ENCODE measurements at regions not wholly inside any gene's neighbourhood (a gene's known extent, or its start where the extent isn't known, plus 50 kb on each side); places are given as distances from the start of the nearest gene placed in this dataset.

- H3K14ac ChIP-seq (ENCODE audit: insufficient read length) = no peak overlapping the region
- ChIA-PET POLR2A (ENCODE audit: partially characterized antibody) (no interaction called here), CTCF (ENCODE audit: partially characterized antibody) (interaction anchor here (0.9 kb wide), 1 partner anchor 18 kb away, joined by 3 read pairs; no protein-coding TSS in a partner anchor)
- H2BK20ac ChIP-seq (ENCODE audit: low read length) = no peak overlapping the region
- no peak overlapping the region for H4K8ac ChIP-seq (ENCODE audit: extremely low read depth, insufficient read depth, low read length)
- H2AFZ ChIP-seq (ENCODE audit: low read length) = no peak overlapping the region
- H3K4me2 ChIP-seq (ENCODE audit: insufficient read depth in 1 of 2, low read depth in 2 of 2, low read length in 2 of 2) = no peak overlapping the region
- no peak overlapping the region for H2BK15ac ChIP-seq (ENCODE audit: low read length)
- no peaks in the 10 kb centered on the region for H4K20me1 ChIP-seq (replicated peaks in 1 of 2; ENCODE audit: control insufficient read depth in 1 of 2, insufficient read depth in 2 of 2, low read length in 2 of 2)
- H3K9ac ChIP-seq (replicated peaks in 1 of 4; ENCODE audit: extremely low read depth in 1 of 4, low read depth in 3 of 4, low read length in 3 of 4) = no peak overlapping the region
- 97% methylated on average over 4 of the region's 4 CpGs; no CpG with 5 or more reads in 1 of the 2 experiments for WGBS, 2 experiments (ENCODE audit: extremely low coverage in 1 of 2, insufficient coverage in 1 of 2, insufficient read length in 1 of 2, insufficient replicate concordance in 2 of 2, low coverage in 1 of 2, low lambda C conversion rate in 2 of 2, missing lambda C conversion rate in 1 of 2)
- H2AK5ac ChIP-seq (ENCODE audit: low read depth, low read length) = no peak overlapping the region
- H3K79me2 ChIP-seq (ENCODE audit: control insufficient read depth in 1 of 2, insufficient read depth in 2 of 2, low read length in 2 of 2) = no peaks in the 10 kb centered on the region
- H4K5ac ChIP-seq (ENCODE audit: insufficient read length, low read depth, low read length) = no peak overlapping the region
- no peak overlapping the region for H2BK120ac ChIP-seq (replicated peaks; ENCODE audit: low read depth, low read length)
- no peak overlapping the region for H3K4ac ChIP-seq (replicated peaks; ENCODE audit: insufficient read length, low read depth, low read length)
- H3K18ac ChIP-seq (ENCODE audit: extremely low read depth, low read length) = no peak overlapping the region
- no peaks in the 10 kb centered on the region for H3K27me3 ChIP-seq (replicated peaks in 1 of 4; ENCODE audit: control insufficient read depth in 3 of 4, extremely low read depth in 1 of 4, insufficient read depth in 3 of 4, low read length in 3 of 4)
- no peak overlapping the region for H2BK12ac ChIP-seq (ENCODE audit: low read depth, low read length)
- H4K91ac ChIP-seq (replicated peaks; ENCODE audit: insufficient read length, low read length) = no peak overlapping the region
- no peaks in the 10 kb centered on the region for H3K79me1 ChIP-seq (ENCODE audit: low read depth, low read length)
- no peak overlapping the region for H2BK5ac ChIP-seq (ENCODE audit: low read depth, low read length)
- DNase-seq (ENCODE audit: low read depth in 1 of 2, low spot score in 2 of 2) (no peak), FAIRE-seq (no peak)
- no peaks in the 10 kb centered on the region for H3K36me3 ChIP-seq (ENCODE audit: control insufficient read depth in 2 of 4, insufficient read depth in 4 of 4, low read length in 3 of 4)
- no peaks in the 10 kb centered on the region for H3K9me3 ChIP-seq (ENCODE audit: insufficient read depth in 2 of 2, low read depth in 1 of 2, low read length in 1 of 2)
- no peak overlapping the region for H3K27ac ChIP-seq (ENCODE audit: low read depth, low read length)
- no peak overlapping the region for H3K56ac ChIP-seq (replicated peaks; ENCODE audit: insufficient read length, low read depth, low read length)
- H3K4me3 ChIP-seq (ENCODE audit: extremely low read depth in 1 of 4, insufficient read depth in 2 of 4, low read depth in 3 of 4, low read length in 4 of 4) = no peak overlapping the region
- no peak overlapping the region for H3K23ac ChIP-seq (ENCODE audit: insufficient read length)
- peaks cover 0 to 5% (median 3%) of the 10 kb centered on the region in 4 experiments; a peak in 3 of 7 replicates for H3K4me1 ChIP-seq (replicated peaks in 1 of 4; ENCODE audit: control insufficient read depth in 3 of 4, insufficient read depth in 4 of 4, low read length in 3 of 4)
- H3K23me2 ChIP-seq (ENCODE audit: low read depth, low read length) = no peaks in the 10 kb centered on the region
- TF ChIP-seq CBX8 (IDR thresholded peaks at IDR 0.05; ENCODE audit: borderline replicate concordance, low read depth, low read length) (no peak), RNF2 (IDR thresholded peaks at IDR 0.05; ENCODE audit: borderline replicate concordance, low read depth, low read length, missing control alignments, poor library complexity, severe bottlenecking) (no peak), CREB1 (IDR thresholded peaks at IDR 0.05) (no peak), SIN3A (conservative IDR thresholded peaks at IDR 0.05 in 1 of 2, IDR thresholded peaks at IDR 0.05 in 1 of 2; ENCODE audit: low read depth in 1 of 2, low read length in 2 of 2) (no peak), GABPA (IDR thresholded peaks at IDR 0.05; ENCODE audit: borderline replicate concordance, insufficient read depth, low read length) (no peak), JUND (IDR thresholded peaks at IDR 0.05; ENCODE audit: low read length) (no peak), JUN (IDR thresholded peaks at IDR 0.05; ENCODE audit: low read depth, low read length) (no peak), CTCF (IDR thresholded peaks at IDR 0.05; ENCODE audit: control extremely low read depth in 1 of 3, insufficient read depth in 1 of 3, low read depth in 1 of 3, low read length in 3 of 3) (no peak), MAFK (IDR thresholded peaks at IDR 0.05; ENCODE audit: low read depth, low read length) (no peak), RBBP5 (IDR thresholded peaks at IDR 0.05; ENCODE audit: borderline replicate concordance, low read depth, low read length) (no peak), RFX5 (IDR thresholded peaks at IDR 0.05; ENCODE audit: borderline replicate concordance, low read depth, low read length) (no peak)
Observed at GRCh38 chr18:66761166-66761565, 157.3 kb upstream of the CDH19 start.

Measured in H1 (cell line).